Fibroblast of villous mesenchyme (primary cell): ENCODE measurements at regions not wholly inside any gene's neighbourhood (a gene's known extent, or its start where the extent isn't known, plus 50 kb on each side); places are given as distances from the start of the nearest gene placed in this dataset.
A peak's percentile ranks its signal among the peaks of the same experiment; 100 is the strongest.

Experiments used
- DNase-seq: peaks from one replicate; pipeline ENCODE4 v3.0.0-alpha.2; 2010; ENCODE audit warnings: low read depth
- H3K4me3 ChIP-seq: 2 replicates; pipeline ENCODE4 v1.5.1; 2011; ENCODE audit warnings: low read depth, mild to moderate bottlenecking, low read length
- TF ChIP-seq, protein P1 (sequence below): IDR thresholded peaks from 2 replicates; pipeline ENCODE4 v1.5.1; 2012; ENCODE audit warnings: low read depth, mild to moderate bottlenecking, low read length; ENCODE audit not compliant: insufficient read depth

DNA sequence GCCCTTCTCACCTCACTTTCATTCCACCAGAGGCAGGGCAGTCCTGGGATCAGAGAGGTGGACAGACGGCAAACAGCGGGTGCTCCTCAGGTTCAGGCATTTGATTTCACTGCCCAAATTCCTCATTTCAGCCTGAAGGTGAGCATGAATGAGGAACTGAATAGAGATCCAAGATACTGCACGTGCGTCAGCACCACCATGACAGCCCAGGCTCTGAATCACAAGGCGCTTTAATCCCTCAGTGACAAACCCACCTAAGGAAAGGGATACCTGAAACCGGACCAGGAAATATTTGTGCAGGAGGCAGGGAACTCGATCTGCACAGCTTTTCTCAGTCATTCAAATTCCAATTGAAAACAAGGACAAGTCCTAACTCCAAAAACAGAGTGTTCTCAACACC lies 174.8 kb upstream of the HEY2 start:
- no peak overlapping the region for H3K4me3 ChIP-seq
- TF ChIP-seq, protein P1, sequence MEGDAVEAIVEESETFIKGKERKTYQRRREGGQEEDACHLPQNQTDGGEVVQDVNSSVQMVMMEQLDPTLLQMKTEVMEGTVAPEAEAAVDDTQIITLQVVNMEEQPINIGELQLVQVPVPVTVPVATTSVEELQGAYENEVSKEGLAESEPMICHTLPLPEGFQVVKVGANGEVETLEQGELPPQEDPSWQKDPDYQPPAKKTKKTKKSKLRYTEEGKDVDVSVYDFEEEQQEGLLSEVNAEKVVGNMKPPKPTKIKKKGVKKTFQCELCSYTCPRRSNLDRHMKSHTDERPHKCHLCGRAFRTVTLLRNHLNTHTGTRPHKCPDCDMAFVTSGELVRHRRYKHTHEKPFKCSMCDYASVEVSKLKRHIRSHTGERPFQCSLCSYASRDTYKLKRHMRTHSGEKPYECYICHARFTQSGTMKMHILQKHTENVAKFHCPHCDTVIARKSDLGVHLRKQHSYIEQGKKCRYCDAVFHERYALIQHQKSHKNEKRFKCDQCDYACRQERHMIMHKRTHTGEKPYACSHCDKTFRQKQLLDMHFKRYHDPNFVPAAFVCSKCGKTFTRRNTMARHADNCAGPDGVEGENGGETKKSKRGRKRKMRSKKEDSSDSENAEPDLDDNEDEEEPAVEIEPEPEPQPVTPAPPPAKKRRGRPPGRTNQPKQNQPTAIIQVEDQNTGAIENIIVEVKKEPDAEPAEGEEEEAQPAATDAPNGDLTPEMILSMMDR = no peak
- DNase-seq = no peak

DNA sequence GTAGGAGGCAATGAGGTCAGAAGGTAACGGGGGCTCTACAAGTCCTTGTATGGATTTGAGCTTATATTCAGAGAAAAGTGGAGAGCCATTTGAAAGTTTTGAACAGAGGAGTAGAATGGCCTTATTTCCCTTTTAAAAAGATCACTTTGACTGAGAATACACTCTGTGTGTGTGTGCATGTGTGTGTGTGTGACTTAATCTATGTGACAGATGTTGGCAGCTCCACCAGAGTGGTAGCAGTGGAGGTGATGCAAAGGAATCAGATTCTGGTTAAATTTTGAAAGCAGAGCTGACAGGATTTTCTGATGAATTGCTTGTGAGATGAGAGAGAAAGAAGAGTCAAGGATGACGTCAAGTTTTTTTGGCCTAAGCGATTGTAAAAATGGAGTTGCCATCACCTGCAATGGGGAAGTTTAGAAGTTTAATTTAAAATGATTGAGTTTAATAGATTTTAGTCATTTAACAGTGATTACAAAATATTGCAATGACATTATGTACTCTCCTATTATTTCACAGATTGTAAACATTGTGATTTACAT lies 172.2 kb upstream of the HEY2 start:
- TF ChIP-seq, protein P1 = no peak
- DNase-seq = no peak

DNA sequence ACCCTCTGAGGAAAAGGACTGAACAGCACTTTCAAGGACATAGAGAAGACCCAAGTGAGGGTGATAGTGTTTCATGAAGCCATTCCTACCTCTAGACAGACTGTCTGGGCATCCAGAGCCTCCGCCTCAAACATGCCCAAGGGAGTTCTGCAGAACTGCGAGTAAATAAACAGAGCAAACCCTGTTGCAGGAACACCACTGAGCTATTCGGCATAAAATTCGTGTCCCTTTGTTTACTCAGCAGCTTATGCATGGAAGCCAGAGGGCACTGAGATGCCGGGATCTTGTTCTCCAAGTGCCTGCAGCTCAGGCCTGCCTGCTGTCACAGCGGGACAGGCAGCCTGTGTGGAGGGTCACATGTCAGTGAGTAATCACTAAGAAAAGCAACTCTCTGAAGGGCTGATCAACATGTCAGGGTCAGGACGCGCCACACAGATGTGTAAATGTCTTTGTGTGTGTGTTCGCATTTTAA lies 164.9 kb upstream of the HEY2 start:
- H3K4me3 ChIP-seq = no peak overlapping the region
- peak; percentile 18 for DNase-seq
- TF ChIP-seq, protein P1 = no peak

More for the DNA sequence above, 172.2 kb upstream of the HEY2 start:
- H3K4me3 ChIP-seq = no peak overlapping the region

DNA sequence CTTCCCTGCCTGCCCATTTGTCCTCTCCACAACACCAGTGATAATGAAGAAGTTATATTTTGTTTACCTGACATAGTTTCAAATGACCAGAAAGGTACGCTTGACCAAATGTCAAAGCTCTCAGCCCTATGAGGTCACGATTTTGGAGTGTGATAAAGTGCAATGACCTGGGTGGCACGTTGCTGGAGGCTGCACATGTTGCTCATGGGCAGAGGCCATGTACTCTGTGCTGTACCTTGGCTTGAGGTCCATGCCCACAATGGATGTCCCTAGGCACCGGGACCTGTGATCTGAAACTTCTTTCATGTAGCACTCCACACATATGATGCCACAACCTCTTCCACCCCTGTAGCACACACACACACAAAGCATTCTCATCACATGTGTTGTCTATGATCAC lies 164.0 kb upstream of the HEY2 start:
- TF ChIP-seq, protein P1 = no peak
- no peak overlapping the region for H3K4me3 ChIP-seq

DNA sequence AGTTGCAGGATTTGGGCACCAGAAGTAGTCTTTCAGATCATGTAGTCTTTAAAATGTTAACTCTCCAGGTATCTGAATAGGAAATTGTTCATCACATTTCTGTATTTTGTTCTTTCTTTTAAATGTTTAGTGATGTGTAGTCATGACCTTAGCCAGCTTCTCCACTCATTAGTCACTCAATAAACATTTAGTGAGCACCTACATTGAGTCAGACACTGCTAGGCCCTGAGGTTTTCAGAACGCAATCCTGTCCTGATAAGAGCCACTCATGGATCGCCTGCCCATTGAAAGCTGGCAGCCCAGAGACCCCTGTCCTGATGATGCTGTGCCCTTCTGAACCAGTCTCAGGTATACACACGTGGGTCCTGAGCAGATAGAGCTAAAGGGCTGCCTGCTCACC lies 163.4 kb upstream of the HEY2 start:
- H3K4me3 ChIP-seq = no peak overlapping the region
- TF ChIP-seq, protein P1 = no peak
- peak; percentile 2 for DNase-seq

More for the DNA sequence above, 164.0 kb upstream of the HEY2 start:
- no peak for DNase-seq

DNA sequence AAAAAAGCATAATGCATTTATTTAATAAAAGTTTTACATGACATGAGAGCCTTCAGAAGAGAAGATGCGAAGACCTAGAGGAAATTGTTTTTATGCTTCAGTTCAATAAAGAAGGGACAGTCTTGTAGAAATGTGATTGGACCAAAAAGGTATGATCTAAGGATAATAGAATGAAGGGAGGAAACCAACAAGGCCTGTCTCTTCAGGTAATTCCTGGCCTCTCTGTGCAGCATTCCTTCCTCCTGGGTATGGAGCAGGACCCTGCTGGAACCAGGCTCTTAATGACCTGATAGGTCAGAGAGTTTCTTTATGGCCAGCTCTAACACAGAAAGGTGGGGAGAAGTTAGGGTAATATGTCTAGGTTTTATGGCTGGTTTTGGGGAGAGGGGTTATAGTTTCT lies 162.8 kb upstream of the HEY2 start:
- TF ChIP-seq, protein P1 = no peak
- no peak overlapping the region for H3K4me3 ChIP-seq
- DNase-seq = no peak
